ENCODE measurements at regions not wholly inside any gene's neighbourhood (a gene's known extent, or its start where the extent isn't known, plus 50 kb on each side); places are given as distances from the start of the nearest gene placed in this dataset.

- TF ChIP-seq CTCF (IDR thresholded peaks at IDR 0.05) (no peak), POLR2A (IDR thresholded peaks at IDR 0.05) (no peak)
Measured at GRCh38 chr11:24321229-24321628, 175.6 kb upstream of the LUZP2 start.
